ENCODE measurements at regions not wholly inside any gene's neighbourhood (a gene's known extent, or its start where the extent isn't known, plus 50 kb on each side); places are given as distances from the start of the nearest gene placed in this dataset.

- FAIRE-seq (no peak), DNase-seq (ENCODE audit: low read depth in 1 of 2, low spot score in 2 of 2) (no peak)
- Histone ChIP-seq H4K5ac (ENCODE audit: insufficient read length, low read depth, low read length) (no peak overlapping the region), H2AFZ (ENCODE audit: low read length) (no peak overlapping the region), H3K56ac (replicated peaks; ENCODE audit: insufficient read length, low read depth, low read length) (no peak overlapping the region), H3K79me2 (ENCODE audit: control insufficient read depth in 1 of 2, insufficient read depth in 2 of 2, low read length in 2 of 2) (no peaks in the 10 kb centered on the region), H4K91ac (replicated peaks; ENCODE audit: insufficient read length, low read length) (no peak overlapping the region), H3K4me2 (ENCODE audit: insufficient read depth in 1 of 2, low read depth in 2 of 2, low read length in 2 of 2) (no peak overlapping the region), H2BK20ac (ENCODE audit: low read length) (no peak overlapping the region), H4K8ac (ENCODE audit: extremely low read depth, insufficient read depth, low read length) (no peak overlapping the region), H3K4me3 (ENCODE audit: extremely low read depth in 1 of 4, insufficient read depth in 2 of 4, low read depth in 3 of 4, low read length in 4 of 4) (no peak overlapping the region), H3K36me3 (ENCODE audit: control insufficient read depth in 2 of 4, insufficient read depth in 4 of 4, low read length in 3 of 4) (no peaks in the 10 kb centered on the region), H3K14ac (ENCODE audit: insufficient read length) (no peak overlapping the region), H3K27ac (ENCODE audit: low read depth, low read length) (no peak overlapping the region), H3K23ac (ENCODE audit: insufficient read length) (no peak overlapping the region), H2BK15ac (ENCODE audit: low read length) (no peak overlapping the region), H2BK120ac (replicated peaks; ENCODE audit: low read depth, low read length) (no peak overlapping the region), H4K20me1 (replicated peaks in 1 of 2; ENCODE audit: control insufficient read depth in 1 of 2, insufficient read depth in 2 of 2, low read length in 2 of 2) (peaks cover 2% of the 10 kb centered on the region in 2 experiments), H3K79me1 (ENCODE audit: low read depth, low read length) (no peaks in the 10 kb centered on the region), H2BK12ac (ENCODE audit: low read depth, low read length) (no peak overlapping the region), H3K4ac (replicated peaks; ENCODE audit: insufficient read length, low read depth, low read length) (no peak overlapping the region), H3K9ac (replicated peaks in 1 of 4; ENCODE audit: extremely low read depth in 1 of 4, low read depth in 3 of 4, low read length in 3 of 4) (no peak overlapping the region), H3K27me3 (replicated peaks in 1 of 4; ENCODE audit: control insufficient read depth in 3 of 4, extremely low read depth in 1 of 4, insufficient read depth in 3 of 4, low read length in 3 of 4) (no peaks in the 10 kb centered on the region), H3K23me2 (ENCODE audit: low read depth, low read length) (no peaks in the 10 kb centered on the region), H3K18ac (ENCODE audit: extremely low read depth, low read length) (no peak overlapping the region), H2BK5ac (ENCODE audit: low read depth, low read length) (no peak overlapping the region), H3K9me3 (ENCODE audit: insufficient read depth in 2 of 2, low read depth in 1 of 2, low read length in 1 of 2) (no peaks in the 10 kb centered on the region), H2AK5ac (ENCODE audit: low read depth, low read length) (no peak overlapping the region), H3K4me1 (replicated peaks in 1 of 4; ENCODE audit: control insufficient read depth in 3 of 4, insufficient read depth in 4 of 4, low read length in 3 of 4) (peaks cover 0 to 13% (median 0%) of the 10 kb centered on the region in 4 experiments; a peak in 1 of 7 replicates)
- CTCF ChIA-PET (ENCODE audit: partially characterized antibody), result interaction anchor here (1.0 to 2.8 kb wide), 3 partner anchors 19 to 97 kb away, joined by 3 to 12 read pairs (median 3); no protein-coding TSS in a partner anchor
- POLR2A ChIA-PET (ENCODE audit: partially characterized antibody), result interaction anchor here (1.3 kb wide), 1 partner anchor 11 kb away, joined by 3 read pairs; no protein-coding TSS in a partner anchor
- 76% methylated on average over 1 of the region's 1 CpG; no CpG with 5 or more reads in 1 of the 2 experiments for WGBS, 2 experiments (ENCODE audit: extremely low coverage in 1 of 2, insufficient coverage in 1 of 2, insufficient read length in 1 of 2, insufficient replicate concordance in 2 of 2, low coverage in 1 of 2, low lambda C conversion rate in 2 of 2, missing lambda C conversion rate in 1 of 2)
- no peak for TF ChIP-seq POU5F1 (IDR thresholded peaks at IDR 0.05; ENCODE audit: low read depth, low read length)
- TF ChIP-seq RFX5 (IDR thresholded peaks at IDR 0.05; ENCODE audit: borderline replicate concordance, low read depth, low read length), result no peak
- no peak for TF ChIP-seq POLR2AphosphoS5 (IDR thresholded peaks at IDR 0.05; ENCODE audit: low read depth, low read length)
- TF ChIP-seq HDAC6 (IDR thresholded peaks at IDR 0.05; ENCODE audit: low read depth, low read length), result no peak
- TF ChIP-seq SP2 (IDR thresholded peaks at IDR 0.05; ENCODE audit: low read length), result no peak
- no peak for TF ChIP-seq MAFK (IDR thresholded peaks at IDR 0.05; ENCODE audit: low read depth, low read length)
- TF ChIP-seq CBX5 (IDR thresholded peaks at IDR 0.05; ENCODE audit: low read depth, low read length), result no peak
- TF ChIP-seq SUZ12 (IDR thresholded peaks at IDR 0.05; ENCODE audit: low read length), result no peak
- TF ChIP-seq RNF2 (IDR thresholded peaks at IDR 0.05; ENCODE audit: borderline replicate concordance, low read depth, low read length, missing control alignments, poor library complexity, severe bottlenecking), result no peak
- TF ChIP-seq EP300 (IDR thresholded peaks at IDR 0.05; ENCODE audit: borderline replicate concordance in 1 of 2, low read depth in 2 of 2, low read length in 2 of 2), result no peak
- no peak for TF ChIP-seq PHF8 (conservative IDR thresholded peaks at IDR 0.05; ENCODE audit: low read depth, low read length)
- TF ChIP-seq EZH2 (IDR thresholded peaks at IDR 0.05; ENCODE audit: low read depth, low read length, severe bottlenecking), result no peak
Measured at GRCh38 chr18:46377557-46377956, 273.4 kb downstream of the HAUS1 start.

Measured in H1 (cell line).